GM21619 (cell line): ENCODE measurements at regions not wholly inside any gene's neighbourhood (a gene's known extent, or its start where the extent isn't known, plus 50 kb on each side); places are given as distances from the start of the nearest gene placed in this dataset.
"Not testable (repeated sequence)": the region's sequence is repeated elsewhere in the genome, so short reads cannot be mapped to it uniquely, and the experiment has no call there.

Experiments
- ATAC-seq: cut with Tn5 transposase; IDR thresholded peaks from one replicate; pipeline ENCODE4 v1.9.1; 2021; ENCODE audit not compliant: unreplicated experiment

DNA sequence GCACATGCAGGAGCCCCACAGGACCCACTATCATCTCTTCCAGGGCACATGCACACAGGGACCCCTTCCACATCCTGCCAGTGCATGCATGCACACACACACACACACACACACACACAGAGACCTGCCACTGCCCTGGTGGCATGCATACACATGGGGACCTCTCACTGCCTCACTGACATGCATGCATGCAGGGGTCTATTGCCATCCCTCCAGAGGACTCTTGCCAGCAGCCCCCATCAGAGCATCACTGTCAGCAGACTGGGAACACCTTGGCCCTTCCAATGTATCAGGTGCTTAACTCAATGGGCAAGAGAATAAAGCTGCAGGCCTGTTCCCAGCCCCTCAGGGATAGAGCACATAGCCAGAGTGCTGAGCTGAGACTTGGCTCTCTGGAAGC lies 433.6 kb upstream of the PPP1R2C start:
- no peak for ATAC-seq

DNA sequence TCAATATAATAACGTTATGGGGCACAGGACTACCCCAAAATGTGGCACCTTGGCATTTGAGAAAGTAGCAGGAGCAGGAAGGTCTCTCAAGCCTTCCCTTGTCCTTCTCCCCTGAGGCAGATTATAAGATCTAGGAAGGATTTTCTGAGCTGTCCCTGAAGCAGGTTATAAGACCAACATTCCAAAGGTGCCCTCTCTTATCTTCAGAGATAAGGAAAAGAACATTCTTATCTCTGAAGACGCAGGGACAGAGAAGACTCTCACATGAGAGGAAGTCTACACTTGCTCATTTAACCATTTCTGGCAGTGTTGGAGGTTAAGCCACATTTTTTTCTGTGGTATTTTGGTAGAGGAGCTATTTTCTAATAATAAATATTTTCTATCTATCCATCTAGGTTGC lies 437.9 kb upstream of the MAOA start:
- no peak for ATAC-seq

DNA sequence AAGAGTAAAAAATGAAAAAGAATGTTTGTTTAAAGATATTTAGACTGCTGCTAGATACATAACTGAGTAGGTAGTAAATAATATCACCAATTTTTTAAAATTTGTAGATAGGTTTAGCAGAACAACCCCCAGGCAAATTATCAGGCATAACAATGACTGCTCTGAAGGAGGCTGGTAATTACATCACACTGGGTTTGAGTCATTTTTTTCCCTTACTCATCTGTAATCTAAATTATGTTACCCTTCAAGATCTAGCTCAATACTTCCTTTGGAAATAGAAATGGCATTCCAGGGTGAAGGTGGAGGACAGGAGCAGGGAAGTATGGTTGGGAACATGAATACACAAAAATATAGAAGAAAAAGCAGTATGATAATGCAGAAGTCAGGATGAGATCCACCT lies 431.6 kb upstream of the MAOA start:
- ATAC-seq: no peak

GRCh38 chrX:43225626-43226328 lies 430.3 kb upstream of the MAOA start:
- no peak for ATAC-seq

GRCh38 chrX:43238461-43238945 lies 417.6 kb upstream of the MAOA start:
- ATAC-seq: no peak

GRCh38 chrX:43239356-43239755 lies 416.7 kb upstream of the MAOA start:
- no peak for ATAC-seq

- no peak for ATAC-seq
Measured at GRCh38 chrX:43255596-43255995, 400.5 kb upstream of the MAOA start.

DNA sequence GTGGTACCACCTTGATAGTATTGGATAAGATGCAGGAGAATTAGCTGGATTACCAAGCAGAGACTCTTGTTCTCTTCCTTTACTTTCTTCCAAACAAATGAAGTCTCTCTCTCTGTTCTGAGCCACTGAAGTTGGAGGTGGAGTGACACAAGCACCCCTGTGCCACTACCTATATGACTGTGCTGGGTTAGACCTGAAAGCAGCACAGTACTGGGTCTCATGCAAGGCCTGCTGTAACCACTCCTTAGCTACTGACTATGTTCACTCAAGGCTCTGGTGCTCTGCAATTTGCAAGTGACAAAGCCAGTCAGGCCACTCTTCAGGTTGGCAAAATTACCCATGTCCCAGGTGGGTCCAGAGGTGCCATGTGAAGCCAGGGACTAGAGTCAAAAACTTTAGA lies 389.6 kb upstream of the MAOA start:
- no peak for ATAC-seq

- no peak for ATAC-seq
Measured at GRCh38 chrX:43267652-43268051, 388.4 kb upstream of the MAOA start.

DNA sequence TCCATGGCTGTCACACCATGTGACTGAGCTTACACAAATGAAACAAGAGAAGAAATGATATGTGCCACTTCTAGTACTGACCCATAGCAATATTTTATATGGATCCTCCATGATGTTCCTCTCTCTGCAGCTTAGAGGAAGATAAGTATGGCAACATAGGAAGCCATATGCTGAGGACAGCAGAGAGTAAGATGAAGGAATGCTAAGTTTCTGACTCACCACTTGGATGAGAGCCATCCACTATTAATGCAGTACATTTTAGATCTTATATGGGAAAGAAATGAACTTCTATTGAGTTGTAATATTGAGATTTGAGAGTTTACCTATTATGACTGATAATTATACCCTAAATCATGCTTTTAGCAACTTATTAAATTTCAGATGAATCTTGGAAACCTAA lies 386.9 kb upstream of the MAOA start:
- no peak for ATAC-seq

GRCh38 chrX:43277879-43278278 lies 378.2 kb upstream of the MAOA start:
- no peak for ATAC-seq

- ATAC-seq: no peak
Measured at GRCh38 chrX:43278440-43278839, 377.7 kb upstream of the MAOA start.

DNA sequence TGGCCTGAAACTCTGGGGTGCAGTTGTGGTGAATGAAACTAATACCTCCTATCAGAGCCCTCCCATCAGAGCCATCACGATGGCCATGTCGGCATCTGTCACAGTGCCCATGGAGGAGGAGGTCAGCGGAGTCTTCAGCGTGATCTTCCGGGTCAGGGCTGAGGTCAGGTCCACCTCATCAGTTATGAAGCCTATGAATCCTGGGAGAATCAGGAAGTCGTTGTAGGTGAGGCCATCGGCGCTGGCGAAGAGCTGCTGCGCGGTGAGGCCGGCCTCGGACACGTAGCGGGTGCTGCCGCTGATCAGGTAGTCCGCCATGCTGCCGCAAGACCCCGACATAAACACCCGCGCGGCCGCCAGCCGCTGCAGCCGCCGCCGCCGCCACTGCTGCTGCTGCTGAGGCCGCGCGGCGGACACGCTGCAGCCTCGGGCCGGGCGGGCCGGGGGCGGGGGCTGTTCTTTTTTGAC lies 376.7 kb upstream of the MAOA start:
- no peak for ATAC-seq

- ATAC-seq: no peak
Measured at GRCh38 chrX:43283187-43283586, 372.9 kb upstream of the MAOA start.

GRCh38 chrX:43311625-43312024 lies 344.5 kb upstream of the MAOA start:
- not testable (repeated sequence) for ATAC-seq

DNA sequence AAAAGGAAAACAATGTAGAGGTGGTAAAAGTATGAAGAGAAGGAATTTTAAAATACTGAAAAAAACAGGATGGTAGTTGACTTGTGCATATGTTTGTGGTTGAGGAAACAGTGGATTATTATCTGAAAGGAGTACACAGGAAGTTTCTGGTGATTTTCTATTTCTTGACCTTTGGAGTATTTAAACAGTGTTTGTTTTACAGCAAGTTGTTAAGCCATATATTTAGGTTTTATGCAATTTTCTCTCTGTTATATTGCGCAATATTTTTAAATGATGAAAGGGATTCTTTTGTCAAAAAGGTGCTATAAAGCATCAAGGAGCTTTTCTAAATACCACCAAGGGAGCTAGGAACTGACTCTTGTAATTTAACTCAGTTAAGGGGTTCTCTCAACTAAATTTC lies 343.1 kb upstream of the MAOA start:
- no peak for ATAC-seq

- no peak for ATAC-seq
Measured at GRCh38 chrX:43314525-43314924, 341.6 kb upstream of the MAOA start.

GRCh38 chrX:43315622-43316021 lies 340.5 kb upstream of the MAOA start:
- ATAC-seq: no peak

DNA sequence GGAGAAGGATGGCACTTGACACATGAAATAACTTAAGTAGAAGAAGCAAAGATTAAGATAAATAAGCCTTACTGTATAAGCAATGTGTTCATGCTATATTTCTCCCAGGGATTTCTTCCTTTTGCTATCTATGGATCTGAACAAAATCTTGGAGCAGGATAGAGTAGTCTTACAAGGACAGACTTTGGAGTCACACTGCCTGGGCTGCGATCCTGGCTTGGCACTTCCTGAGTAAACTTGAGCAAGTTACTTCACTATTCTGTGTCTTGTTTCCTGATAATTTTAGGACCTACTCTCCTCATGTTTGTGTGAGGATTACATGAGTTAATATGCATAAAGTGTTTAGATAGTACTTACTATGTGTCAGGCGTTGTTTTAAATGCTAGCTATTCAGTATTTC lies 340.0 kb upstream of the MAOA start:
- ATAC-seq: no peak

GRCh38 chrX:43317378-43317777 lies 338.7 kb upstream of the MAOA start:
- no peak for ATAC-seq

- no peak for ATAC-seq
Measured at GRCh38 chrX:43328358-43328946, 327.6 kb upstream of the MAOA start.

DNA sequence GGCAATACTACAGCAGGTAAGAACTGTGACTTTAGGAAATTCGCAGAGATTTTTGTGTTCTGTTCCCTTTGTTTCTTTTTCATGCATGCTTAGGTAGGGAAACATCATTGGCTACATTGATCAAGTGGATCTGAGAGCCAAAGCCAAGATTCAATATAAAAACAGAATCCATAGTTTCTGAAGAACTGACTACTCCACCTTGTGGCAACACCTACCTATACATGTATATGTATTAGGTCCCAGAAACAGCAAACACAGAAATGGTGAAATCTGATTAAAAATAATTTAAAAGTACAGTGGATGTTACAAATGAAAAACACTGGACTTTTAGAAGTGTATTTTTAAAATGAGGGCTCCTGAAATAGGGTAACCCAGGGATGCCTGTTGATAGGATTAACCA lies 322.6 kb upstream of the MAOA start:
- no peak for ATAC-seq

GRCh38 chrX:43345166-43345565 lies 310.9 kb upstream of the MAOA start:
- no peak for ATAC-seq
